Peyer's patch (tissue), 4 donors: ENCODE measurements at regions not wholly inside any gene's neighbourhood (a gene's known extent, or its start where the extent isn't known, plus 50 kb on each side); places are given as distances from the start of the nearest gene placed in this dataset.

ENCODE experiments used
- CTCF ChIP-seq, 6 experiments: fragments of 450-650 bp in 4 of 6; fragments of 200-600 bp in 2 of 6; sonication (generic) in 1 of 6; IDR thresholded peaks; one replicate each; pipeline ENCODE4 v1.5.1; 2017 to 2019; ENCODE audit warnings: antibody characterized with exemption in 6 of 6, mild to moderate bottlenecking in 3 of 6, moderate library complexity in 1 of 6
- POLR2A ChIP-seq, 2 donors: fragments of 450-650 bp; IDR thresholded peaks; one replicate each; pipeline ENCODE4 v1.5.1; 2017; ENCODE audit warnings: antibody characterized with exemption in 2 of 2, mild to moderate bottlenecking in 2 of 2, moderate library complexity in 2 of 2

- TF ChIP-seq CTCF (IDR thresholded peaks at IDR 0.05) (no peak), POLR2A (IDR thresholded peaks at IDR 0.05) (no peak)
These were observed 546.5 kb upstream of the ATXN7L3B start for GRCh38 chr12:73991138-73991537.
